ENCODE measurements at regions not wholly inside any gene's neighbourhood (a gene's known extent, or its start where the extent isn't known, plus 50 kb on each side); places are given as distances from the start of the nearest gene placed in this dataset.

DNA sequence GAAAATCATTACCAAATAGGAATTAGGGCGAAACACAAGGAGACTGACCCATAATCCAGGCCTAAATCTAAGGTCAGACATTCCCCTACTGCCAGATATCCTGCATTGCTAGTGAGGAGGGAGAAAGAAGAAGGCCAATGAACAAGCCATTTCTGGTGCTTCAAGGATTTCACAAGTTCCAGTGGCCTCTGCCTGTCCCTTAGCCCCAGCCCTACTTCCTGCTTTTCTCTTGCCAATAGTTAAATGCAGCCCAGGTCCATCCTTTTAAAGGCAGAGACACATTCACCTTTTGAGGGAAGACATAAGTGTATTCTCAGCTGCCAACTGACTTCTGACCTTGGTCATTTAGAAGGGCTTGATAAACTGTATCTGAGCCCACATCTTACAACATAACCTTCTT, 135.8 kb downstream of the ZNF621 start:
- no peak for TF ChIP-seq POLR2A (IDR thresholded peaks at IDR 0.05)
- TF ChIP-seq, protein P1, sequence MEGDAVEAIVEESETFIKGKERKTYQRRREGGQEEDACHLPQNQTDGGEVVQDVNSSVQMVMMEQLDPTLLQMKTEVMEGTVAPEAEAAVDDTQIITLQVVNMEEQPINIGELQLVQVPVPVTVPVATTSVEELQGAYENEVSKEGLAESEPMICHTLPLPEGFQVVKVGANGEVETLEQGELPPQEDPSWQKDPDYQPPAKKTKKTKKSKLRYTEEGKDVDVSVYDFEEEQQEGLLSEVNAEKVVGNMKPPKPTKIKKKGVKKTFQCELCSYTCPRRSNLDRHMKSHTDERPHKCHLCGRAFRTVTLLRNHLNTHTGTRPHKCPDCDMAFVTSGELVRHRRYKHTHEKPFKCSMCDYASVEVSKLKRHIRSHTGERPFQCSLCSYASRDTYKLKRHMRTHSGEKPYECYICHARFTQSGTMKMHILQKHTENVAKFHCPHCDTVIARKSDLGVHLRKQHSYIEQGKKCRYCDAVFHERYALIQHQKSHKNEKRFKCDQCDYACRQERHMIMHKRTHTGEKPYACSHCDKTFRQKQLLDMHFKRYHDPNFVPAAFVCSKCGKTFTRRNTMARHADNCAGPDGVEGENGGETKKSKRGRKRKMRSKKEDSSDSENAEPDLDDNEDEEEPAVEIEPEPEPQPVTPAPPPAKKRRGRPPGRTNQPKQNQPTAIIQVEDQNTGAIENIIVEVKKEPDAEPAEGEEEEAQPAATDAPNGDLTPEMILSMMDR (IDR thresholded peaks at IDR 0.05): no peak

Data from thyroid gland (tissue), 4 donors.